HCT116 (cell line): ENCODE measurements at regions not wholly inside any gene's neighbourhood (a gene's known extent, or its start where the extent isn't known, plus 50 kb on each side); places are given as distances from the start of the nearest gene placed in this dataset.

ENCODE experiments used
- ATAC-seq: fragments of 200-7000 bp; cut with Tn5 transposase; 2 replicates; pipeline ENCODE4 v1.9.1; 2020; ENCODE audit warnings: mild to moderate bottlenecking, moderate library complexity
- BruUV-seq: library from RNA; stranded (reverse); fragments of 400-500 nt; replicated peaks from 2 replicates; lab custom pipeline; 2021; lab: Mats Ljungman, UMichigan
- CTCF ChIA-PET: fragments of 300-600 bp; sonication (Branson Sonifier 250); formaldehyde crosslinking; loops from one replicate; lab custom pipeline; 2021; ENCODE audit warnings: antibody characterized with exemption; lab: Charles Lee
- POLR2A ChIA-PET: fragments of 300-600, 350-600 bp; sonication (Branson Sonifier 250); formaldehyde crosslinking; loops from one replicate; lab custom pipeline; 2021; ENCODE audit warnings: antibody characterized with exemption; lab: Charles Lee
- RAD21 ChIA-PET, 2 experiments: fragments of 300-600 bp; sonication (Branson Sonifier 250); formaldehyde crosslinking; loops; one replicate each; lab custom pipeline; 2023; ENCODE audit warnings: low total read pairs in 2 of 2; ENCODE audit not compliant: uncharacterized antibody in 2 of 2, unreplicated experiment in 2 of 2, low non-redundant PET in 1 of 2; lab: Charles Lee
- DNase-seq: peaks from one replicate; pipeline ENCODE4 v3.0.0-alpha.2; 2010; ENCODE audit warnings: low read depth, low spot score
- H2AFZ ChIP-seq: fragments of 200-600 bp; shearing (Covaris generic), sonication (generic); 2 replicates; pipeline ENCODE4 v1.6.1; 2017; ENCODE audit warnings: low read depth, mixed run types, mixed read lengths, antibody characterized with exemption, low read length; ENCODE audit not compliant: poor library complexity, severe bottlenecking
- H3K27ac ChIP-seq: 2 replicates; pipeline ENCODE4 v1.5.1; 2012; ENCODE audit warnings: low read depth, low read length
- H3K27me3 ChIP-seq: fragments of 200-600 bp; sonication (generic); 2 replicates; pipeline ENCODE4 v1.6.1; 2016; ENCODE audit warnings: mixed run types, low read length, mixed read lengths; ENCODE audit not compliant: insufficient read depth
- H3K36me3 ChIP-seq, 2 experiments: fragments of 200-500 bp in 1 of 2; fragments of 200-600 bp in 1 of 2; sonication (Bioruptor generic) in 1 of 2; sonication (generic) in 1 of 2; 2 replicates each; pipeline versions ENCODE4 v1.5.1 to v1.6.1; 2014 to 2016; ENCODE audit warnings: low read length in 2 of 2, inconsistent platforms in 1 of 2, mixed read lengths in 1 of 2, mixed run types in 1 of 2; ENCODE audit not compliant: insufficient read depth in 2 of 2, control insufficient read depth in 1 of 2
- H3K4me1 ChIP-seq, 2 experiments: fragments of 200-600 bp in 1 of 2; sonication (generic) in 1 of 2; 2 replicates each; pipeline versions ENCODE4 v1.5.1 to v1.6.1; 2012 to 2017; ENCODE audit warnings: low read length in 2 of 2, inconsistent platforms in 1 of 2, mild to moderate bottlenecking in 1 of 2, mixed read lengths in 1 of 2, mixed run types in 1 of 2, moderate library complexity in 1 of 2; ENCODE audit not compliant: insufficient read depth in 2 of 2, control insufficient read depth in 1 of 2
- H3K4me2 ChIP-seq: fragments of 200-600 bp; sonication (generic); 2 replicates; pipeline ENCODE4 v1.6.1; 2017; ENCODE audit warnings: mixed run types, low read length, mixed read lengths
- H3K4me3 ChIP-seq, 2 experiments: fragments of 200-600 bp in 1 of 2; sonication (generic) in 1 of 2; replicated peaks in 1 of 2; 2 replicates each; pipeline ENCODE4 v1.5.1; 2011 to 2016; ENCODE audit warnings: low read length in 2 of 2, control low read depth in 1 of 2, low read depth in 1 of 2, mild to moderate bottlenecking in 1 of 2, mixed read lengths in 1 of 2, mixed run types in 1 of 2
- H3K79me2 ChIP-seq: fragments of 200-600 bp; sonication (generic); 2 replicates; pipeline ENCODE4 v1.6.1; 2017; ENCODE audit warnings: mild to moderate bottlenecking, mixed run types, low read length, moderate library complexity, mixed read lengths; ENCODE audit not compliant: insufficient read depth
- H3K9ac ChIP-seq: fragments of 200-600 bp; sonication (generic); 2 replicates; pipeline ENCODE4 v1.6.1; 2016; ENCODE audit warnings: low read length, mixed read lengths
- H3K9me2 ChIP-seq: fragments of 200-600 bp; sonication (generic), shearing (Covaris generic); 2 replicates; pipeline ENCODE4 v1.6.1; 2017; ENCODE audit warnings: mixed run types, mild to moderate bottlenecking, moderate library complexity; ENCODE audit not compliant: insufficient read depth
- H3K9me3 ChIP-seq, 2 experiments: fragments of 200-500 bp in 1 of 2; fragments of 200-600 bp in 1 of 2; sonication (Bioruptor generic) in 1 of 2; sonication (generic) in 1 of 2; 2 replicates each; pipeline ENCODE4 v1.6.1; 2014 to 2017; ENCODE audit warnings: low read length in 2 of 2, mixed read lengths in 2 of 2, inconsistent platforms in 1 of 2, low read depth in 1 of 2, mild to moderate bottlenecking in 1 of 2, mixed run types in 1 of 2, moderate library complexity in 1 of 2; ENCODE audit not compliant: control insufficient read depth in 1 of 2, insufficient read depth in 1 of 2
- H4K20me1 ChIP-seq: fragments of 200-600 bp; sonication (generic), shearing (Covaris generic); 2 replicates; pipeline ENCODE4 v1.6.1; 2017; ENCODE audit warnings: mixed run types, mild to moderate bottlenecking, moderate library complexity; ENCODE audit not compliant: insufficient read depth
- ELF1 ChIP-seq: IDR thresholded peaks from 2 replicates; pipeline ENCODE4 v1.6.1; 2012; ENCODE audit warnings: low read depth, borderline replicate concordance
- POLR2A ChIP-seq: IDR thresholded peaks from 2 replicates; pipeline ENCODE4 v1.7.0; 2011; ENCODE audit warnings: borderline replicate concordance; ENCODE audit not compliant: insufficient read depth, insufficient read length; ENCODE audit errors: extremely low read depth
- SIN3A ChIP-seq: IDR thresholded peaks from 2 replicates; pipeline ENCODE4 v1.6.1; 2012; ENCODE audit warnings: low read depth
- SP1 ChIP-seq: IDR thresholded peaks from 2 replicates; pipeline ENCODE4 v1.6.1; 2012; ENCODE audit warnings: low read depth
- intact Hi-C: fragments of 100-400 bp; cut with micrococcal nuclease; formaldehyde crosslinking; loops from 2 replicates; pipeline ENCODE4 v1.10.0; 2022
- TF ChIP-seq, protein P1 (sequence below): IDR thresholded peaks from 2 replicates; pipeline ENCODE4 v1.6.1; 2012; ENCODE audit warnings: low read depth
- TF ChIP-seq, protein P2 (sequence below): IDR thresholded peaks from 2 replicates; pipeline ENCODE4 v1.6.1; 2012

DNA sequence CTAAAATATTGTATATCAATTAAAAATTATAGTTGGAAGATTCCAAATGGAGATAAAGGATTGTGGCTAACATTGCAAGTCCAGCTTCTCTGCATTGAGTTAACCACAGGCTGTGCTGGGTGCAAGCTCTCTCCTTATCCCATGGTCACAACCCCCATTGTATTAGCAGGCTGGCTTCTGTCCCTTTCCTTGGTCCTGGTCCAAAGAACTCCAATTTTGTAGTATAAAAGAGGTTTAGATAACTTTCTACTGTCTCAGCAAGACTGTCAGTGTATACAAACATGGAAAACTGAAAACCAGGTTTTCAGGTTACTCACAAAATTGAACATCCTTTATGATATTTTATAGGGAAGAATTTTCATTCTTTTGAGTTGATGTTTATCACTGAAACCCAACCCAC lies 76.6 kb upstream of the HS3ST3A1 start (continued):
- TF ChIP-seq ELF1: no peak
- TF ChIP-seq, all 23 proteins: peak for 0

DNA sequence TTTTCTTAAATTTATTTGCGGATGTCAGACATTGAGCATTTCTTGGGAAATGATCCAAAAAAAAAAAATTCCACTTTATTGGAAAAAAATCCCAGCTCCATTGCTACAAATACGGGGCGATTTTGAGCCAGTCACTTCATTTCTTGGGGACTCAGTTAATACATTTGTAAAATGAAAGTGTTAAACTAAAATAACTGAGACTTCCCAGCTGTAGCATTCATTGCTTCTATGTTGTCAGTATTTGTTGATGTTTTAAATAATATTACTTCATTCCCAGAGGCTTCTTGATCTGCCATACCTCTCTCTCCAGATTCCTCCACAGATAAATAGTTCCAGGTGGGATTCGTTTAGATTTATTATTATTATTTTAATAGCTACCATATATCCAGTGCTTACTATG lies 77.1 kb upstream of the HS3ST3A1 start:
- no peaks in the 10 kb centered on the region for H3K4me1 ChIP-seq
- no peaks in the 10 kb centered on the region for H3K36me3 ChIP-seq
- no peaks in the 10 kb centered on the region for H3K79me2 ChIP-seq
- CTCF ChIA-PET: no interaction called here
- BruUV-seq: no TSS peak
- H3K4me2 ChIP-seq: no peak overlapping the region
- TF ChIP-seq SIN3A (no peak), SP1 (no peak), POLR2A (no peak)
- TF ChIP-seq, protein P1, sequence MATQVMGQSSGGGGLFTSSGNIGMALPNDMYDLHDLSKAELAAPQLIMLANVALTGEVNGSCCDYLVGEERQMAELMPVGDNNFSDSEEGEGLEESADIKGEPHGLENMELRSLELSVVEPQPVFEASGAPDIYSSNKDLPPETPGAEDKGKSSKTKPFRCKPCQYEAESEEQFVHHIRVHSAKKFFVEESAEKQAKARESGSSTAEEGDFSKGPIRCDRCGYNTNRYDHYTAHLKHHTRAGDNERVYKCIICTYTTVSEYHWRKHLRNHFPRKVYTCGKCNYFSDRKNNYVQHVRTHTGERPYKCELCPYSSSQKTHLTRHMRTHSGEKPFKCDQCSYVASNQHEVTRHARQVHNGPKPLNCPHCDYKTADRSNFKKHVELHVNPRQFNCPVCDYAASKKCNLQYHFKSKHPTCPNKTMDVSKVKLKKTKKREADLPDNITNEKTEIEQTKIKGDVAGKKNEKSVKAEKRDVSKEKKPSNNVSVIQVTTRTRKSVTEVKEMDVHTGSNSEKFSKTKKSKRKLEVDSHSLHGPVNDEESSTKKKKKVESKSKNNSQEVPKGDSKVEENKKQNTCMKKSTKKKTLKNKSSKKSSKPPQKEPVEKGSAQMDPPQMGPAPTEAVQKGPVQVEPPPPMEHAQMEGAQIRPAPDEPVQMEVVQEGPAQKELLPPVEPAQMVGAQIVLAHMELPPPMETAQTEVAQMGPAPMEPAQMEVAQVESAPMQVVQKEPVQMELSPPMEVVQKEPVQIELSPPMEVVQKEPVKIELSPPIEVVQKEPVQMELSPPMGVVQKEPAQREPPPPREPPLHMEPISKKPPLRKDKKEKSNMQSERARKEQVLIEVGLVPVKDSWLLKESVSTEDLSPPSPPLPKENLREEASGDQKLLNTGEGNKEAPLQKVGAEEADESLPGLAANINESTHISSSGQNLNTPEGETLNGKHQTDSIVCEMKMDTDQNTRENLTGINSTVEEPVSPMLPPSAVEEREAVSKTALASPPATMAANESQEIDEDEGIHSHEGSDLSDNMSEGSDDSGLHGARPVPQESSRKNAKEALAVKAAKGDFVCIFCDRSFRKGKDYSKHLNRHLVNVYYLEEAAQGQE: no peak
- TF ChIP-seq, protein P2, sequence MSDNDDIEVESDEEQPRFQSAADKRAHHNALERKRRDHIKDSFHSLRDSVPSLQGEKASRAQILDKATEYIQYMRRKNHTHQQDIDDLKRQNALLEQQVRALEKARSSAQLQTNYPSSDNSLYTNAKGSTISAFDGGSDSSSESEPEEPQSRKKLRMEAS: no peak
- POLR2A ChIA-PET: no interaction called here
- no peaks in the 10 kb centered on the region for H4K20me1 ChIP-seq
- no peak overlapping the region for H3K4me3 ChIP-seq
- no peak overlapping the region for H2AFZ ChIP-seq
- RAD21 ChIA-PET: no interaction called here
- intact Hi-C loops: no loop called here
- H3K9ac ChIP-seq: no peak overlapping the region
- DNase-seq: no peak
- no peak for ATAC-seq
- no peak overlapping the region for H3K27ac ChIP-seq
- no peaks in the 10 kb centered on the region for H3K27me3 ChIP-seq
- H3K9me3 ChIP-seq: no peaks in the 10 kb centered on the region
- H3K9me2 ChIP-seq: no peaks in the 10 kb centered on the region
